Trophoblast cell (in vitro differentiated cells and primary cell): ENCODE measurements at regions not wholly inside any gene's neighbourhood (a gene's known extent, or its start where the extent isn't known, plus 50 kb on each side); places are given as distances from the start of the nearest gene placed in this dataset.

Experiments
- DNase-seq, 2 donors: peaks; one replicate each; pipeline ENCODE4 v3.0.0-alpha.2; 2016
- H2AFZ ChIP-seq: 2 replicates; pipeline ENCODE4 v1.6.1; 2013; ENCODE audit warnings: low read length, moderate library complexity, mild to moderate bottlenecking; ENCODE audit not compliant: insufficient read depth, poor library complexity
- H2AK5ac ChIP-seq: 2 replicates; pipeline ENCODE4 v1.6.1; 2013; ENCODE audit warnings: mild to moderate bottlenecking, low read length
- H2BK120ac ChIP-seq: 2 replicates; pipeline ENCODE4 v1.6.1; 2013; ENCODE audit warnings: low read length, mild to moderate bottlenecking, moderate library complexity; ENCODE audit not compliant: insufficient read depth, poor library complexity
- H2BK12ac ChIP-seq: 2 replicates; pipeline ENCODE4 v1.6.1; 2013; ENCODE audit warnings: mild to moderate bottlenecking, low read length, moderate library complexity
- H2BK5ac ChIP-seq: 2 replicates; pipeline ENCODE4 v1.6.1; 2013; ENCODE audit warnings: low read length, low read depth, moderate library complexity, mild to moderate bottlenecking; ENCODE audit not compliant: poor library complexity
- H3K14ac ChIP-seq: 2 replicates; pipeline ENCODE4 v1.6.1; 2013; ENCODE audit warnings: mild to moderate bottlenecking, low read length
- H3K18ac ChIP-seq: 2 replicates; pipeline ENCODE4 v1.6.1; 2013; ENCODE audit warnings: mild to moderate bottlenecking, low read length
- H3K23ac ChIP-seq: 2 replicates; pipeline ENCODE4 v1.6.1; 2013; ENCODE audit warnings: low read length
- H3K27ac ChIP-seq: 2 replicates; pipeline ENCODE4 v1.5.1; 2013; ENCODE audit warnings: low read depth, mild to moderate bottlenecking, inconsistent platforms, low read length, moderate library complexity
- H3K27me3 ChIP-seq: 2 replicates; pipeline ENCODE4 v1.6.1; 2013; ENCODE audit warnings: inconsistent platforms, mild to moderate bottlenecking, low read length, moderate library complexity; ENCODE audit not compliant: insufficient read depth
- H3K36me3 ChIP-seq, 2 experiments: 1 replicate in 1 of 2; 2 replicates in 1 of 2; pipeline ENCODE4 v1.6.1; 2013; ENCODE audit warnings: low read length in 2 of 2, mild to moderate bottlenecking in 2 of 2, moderate library complexity in 1 of 2; ENCODE audit not compliant: insufficient read depth in 2 of 2, control insufficient read depth in 1 of 2
- H3K4ac ChIP-seq: 2 replicates; pipeline ENCODE4 v1.6.1; 2013; ENCODE audit warnings: low read depth, mild to moderate bottlenecking, low read length, moderate library complexity
- H3K4me1 ChIP-seq, 2 experiments: 1 replicate in 1 of 2; 2 replicates in 1 of 2; pipeline ENCODE4 v1.6.1; 2013; ENCODE audit warnings: low read length in 2 of 2, mild to moderate bottlenecking in 2 of 2, moderate library complexity in 1 of 2; ENCODE audit not compliant: insufficient read depth in 2 of 2, control insufficient read depth in 1 of 2
- H3K4me2 ChIP-seq: 2 replicates; pipeline ENCODE4 v1.6.1; 2013; ENCODE audit warnings: inconsistent platforms, mild to moderate bottlenecking, low read length, moderate library complexity
- H3K4me3 ChIP-seq: 2 replicates; pipeline ENCODE4 v1.5.1; 2013; ENCODE audit warnings: mild to moderate bottlenecking, low read depth, low read length, inconsistent platforms
- H3K79me1 ChIP-seq: one replicate; pipeline ENCODE4 v1.6.1; 2013; ENCODE audit warnings: low read length
- H3K79me2 ChIP-seq: 2 replicates; pipeline ENCODE4 v1.6.1; 2013; ENCODE audit warnings: low read length, mild to moderate bottlenecking; ENCODE audit not compliant: control insufficient read depth, insufficient read depth, poor library complexity
- H3K9ac ChIP-seq: 2 replicates; pipeline ENCODE4 v1.6.1; 2013; ENCODE audit warnings: mild to moderate bottlenecking, low read length
- H3K9me3 ChIP-seq: 2 replicates; pipeline ENCODE4 v1.6.1; 2013; ENCODE audit warnings: low read depth, mild to moderate bottlenecking, control low read depth, inconsistent platforms, low read length; ENCODE audit not compliant: insufficient read depth
- H4K12ac ChIP-seq: 2 replicates; pipeline ENCODE4 v1.6.1; 2013; ENCODE audit warnings: low read depth, mild to moderate bottlenecking, low read length, moderate library complexity
- H4K8ac ChIP-seq: 2 replicates; pipeline ENCODE4 v1.6.1; 2013; ENCODE audit warnings: low read depth, mild to moderate bottlenecking, low read length, moderate library complexity
- H4K91ac ChIP-seq: one replicate; pipeline ENCODE4 v1.6.1; 2013; ENCODE audit warnings: low read depth, mild to moderate bottlenecking, low read length, moderate library complexity
- WGBS: extraction: QIAGEN DNeasy Blood & Tissue Kit; methylation state at CpG from one replicate; pipeline ENCODE4 v1.1.7; 2013; ENCODE audit warnings: missing lambda C conversion rate; ENCODE audit not compliant: insufficient read length, insufficient coverage; ENCODE audit errors: extremely low coverage; 5-methylcytosine and 5-hydroxymethylcytosine counted together

DNA sequence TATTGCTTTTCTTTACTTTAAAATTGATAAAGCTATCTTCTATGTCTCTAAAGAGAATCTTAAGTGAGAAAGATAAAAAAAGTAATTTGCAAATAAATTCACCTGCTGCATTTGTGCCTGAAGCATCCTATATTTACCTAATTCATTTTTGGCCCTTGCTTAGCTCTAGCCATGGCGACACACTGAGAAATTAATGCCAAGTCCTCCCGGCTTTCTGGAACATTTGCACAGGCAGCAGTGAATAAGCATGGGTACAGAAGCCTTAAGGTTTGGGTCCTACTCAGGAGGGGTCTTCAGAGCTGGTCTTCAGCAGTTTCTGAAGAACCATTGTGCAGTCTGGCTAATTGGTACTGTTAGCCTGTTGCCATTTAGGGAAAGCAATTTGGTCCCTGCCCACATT, 73.9 kb upstream of the ZEB2 start:
- Histone ChIP-seq H3K36me3 (no peaks in the 10 kb centered on the region), H2BK5ac (no peak overlapping the region), H2BK12ac (no peak overlapping the region), H3K27ac (no peak overlapping the region), H4K8ac (no peak overlapping the region), H3K4me2 (no peak overlapping the region), H3K4me1 (peaks cover 0 to 2% of the 10 kb centered on the region in 2 experiments), H3K4ac (no peak overlapping the region), H3K4me3 (no peak overlapping the region), H4K91ac (no peak overlapping the region), H3K9me3 (no peaks in the 10 kb centered on the region), H3K79me1 (peaks cover 5% of the 10 kb centered on the region), H3K27me3 (no peaks in the 10 kb centered on the region), H4K12ac (no peak overlapping the region), H3K79me2 (no peaks in the 10 kb centered on the region), H3K9ac (no peak overlapping the region), H3K23ac (no peak overlapping the region), H2BK120ac (no peak overlapping the region), H2AFZ (no peak overlapping the region), H3K14ac (no peak overlapping the region), H2AK5ac (no peak overlapping the region), H3K18ac (no peak overlapping the region)
- no peak for DNase-seq
- no CpG with 5 or more reads among the region's 2 CpGs for WGBS

DNA sequence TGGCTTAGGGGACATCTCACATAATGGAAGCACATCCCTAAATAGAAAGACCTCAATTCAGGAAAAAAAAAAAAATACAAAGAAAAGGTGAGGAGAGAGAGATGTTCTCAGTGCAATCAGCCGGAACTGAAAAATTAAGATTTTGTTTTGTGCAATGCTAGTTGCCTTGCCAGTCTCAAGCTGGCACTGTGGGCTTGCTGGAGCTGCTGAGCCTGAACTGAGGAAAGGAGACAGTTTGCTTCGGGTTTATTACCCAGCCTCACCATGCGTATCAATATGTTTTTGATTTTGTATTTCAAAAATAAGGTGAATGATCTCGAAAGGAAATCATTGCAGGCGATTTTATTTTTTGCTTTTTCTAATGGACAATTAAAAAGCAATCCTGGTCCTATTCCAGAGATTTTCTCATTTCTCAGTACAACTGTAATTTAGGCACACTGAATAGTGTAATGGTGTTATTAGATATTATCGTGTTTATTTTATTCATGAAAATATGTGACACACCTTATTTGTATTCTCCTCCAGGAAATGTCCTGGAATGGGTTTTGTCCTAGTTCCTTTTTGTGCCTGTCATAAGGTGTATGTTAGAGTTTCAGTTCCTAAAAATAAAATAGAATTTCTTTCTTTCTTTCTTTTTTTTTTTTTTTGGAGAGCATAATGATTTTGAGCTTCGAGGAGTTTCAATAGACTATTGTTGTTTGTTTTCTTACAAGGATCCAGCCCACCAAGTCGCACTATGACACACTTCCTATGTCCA, 72.8 kb upstream of the ZEB2 start:
- Histone ChIP-seq H2BK120ac (no peak overlapping the region), H3K4me2 (no peak overlapping the region), H2AFZ (no peak overlapping the region), H3K79me2 (no peaks in the 10 kb centered on the region), H3K4ac (no peak overlapping the region), H3K27me3 (no peaks in the 10 kb centered on the region), H3K4me1 (peaks cover 0 to 2% of the 10 kb centered on the region in 2 experiments), H3K9ac (no peak overlapping the region), H3K27ac (no peak overlapping the region), H3K23ac (no peak overlapping the region), H2BK5ac (no peak overlapping the region), H2AK5ac (no peak overlapping the region), H3K14ac (no peak overlapping the region), H4K8ac (no peak overlapping the region), H4K12ac (no peak overlapping the region), H3K4me3 (no peak overlapping the region), H3K36me3 (no peaks in the 10 kb centered on the region), H3K18ac (no peak overlapping the region), H3K9me3 (no peaks in the 10 kb centered on the region), H4K91ac (no peak overlapping the region), H2BK12ac (no peak overlapping the region), H3K79me1 (peaks cover 5% of the 10 kb centered on the region)
- DNase-seq, result no peak
- WGBS, result no CpG with 5 or more reads among the region's 8 CpGs

- no peak overlapping the region for H3K9ac ChIP-seq
- H3K4me2 ChIP-seq, result no peak overlapping the region
- no peak for DNase-seq
- no peak overlapping the region for H4K12ac ChIP-seq
- H4K8ac ChIP-seq, result no peak overlapping the region
- H3K4me1 ChIP-seq, result peaks cover 0 to 4% of the 10 kb centered on the region in 2 experiments
- no peak overlapping the region for H2BK12ac ChIP-seq
- H3K27me3 ChIP-seq, result no peaks in the 10 kb centered on the region
- WGBS, result no CpG with 5 or more reads among the region's 1 CpG
- no peak overlapping the region for H2AK5ac ChIP-seq
- no peak overlapping the region for H3K27ac ChIP-seq
- no peak overlapping the region for H3K14ac ChIP-seq
- no peak overlapping the region for H3K18ac ChIP-seq
- no peak overlapping the region for H4K91ac ChIP-seq
- no peaks in the 10 kb centered on the region for H3K36me3 ChIP-seq
- no peaks in the 10 kb centered on the region for H3K9me3 ChIP-seq
- no peak overlapping the region for H2AFZ ChIP-seq
- H3K79me1 ChIP-seq, result no peaks in the 10 kb centered on the region
- H3K23ac ChIP-seq, result no peak overlapping the region
- H3K79me2 ChIP-seq, result no peaks in the 10 kb centered on the region
- H2BK5ac ChIP-seq, result no peak overlapping the region
- H3K4ac ChIP-seq, result no peak overlapping the region
- no peak overlapping the region for H3K4me3 ChIP-seq
- no peak overlapping the region for H2BK120ac ChIP-seq
Observed at GRCh38 chr2:144587306-144587705, 67.4 kb upstream of the ZEB2 start.

GRCh38 chr2:144586476-144586875, 66.6 kb upstream of the ZEB2 start:
- Histone ChIP-seq H3K23ac (no peak overlapping the region), H3K27me3 (no peaks in the 10 kb centered on the region), H2BK12ac (no peak overlapping the region), H3K79me1 (no peaks in the 10 kb centered on the region), H3K79me2 (no peaks in the 10 kb centered on the region), H3K9ac (no peak overlapping the region), H3K27ac (no peak overlapping the region), H4K91ac (no peak overlapping the region), H2BK120ac (no peak overlapping the region), H4K12ac (no peak overlapping the region), H3K4me2 (no peak overlapping the region), H3K36me3 (no peaks in the 10 kb centered on the region), H3K4me3 (no peak overlapping the region), H3K4me1 (peaks cover 0 to 4% of the 10 kb centered on the region in 2 experiments), H4K8ac (no peak overlapping the region), H2AK5ac (no peak overlapping the region), H3K14ac (no peak overlapping the region), H3K18ac (no peak overlapping the region), H3K4ac (no peak overlapping the region), H2AFZ (no peak overlapping the region), H3K9me3 (no peaks in the 10 kb centered on the region), H2BK5ac (no peak overlapping the region)
- WGBS, result no CpG with 5 or more reads among the region's 2 CpGs
- DNase-seq, result no peak
